ENCODE measurements at regions not wholly inside any gene's neighbourhood (a gene's known extent, or its start where the extent isn't known, plus 50 kb on each side); places are given as distances from the start of the nearest gene placed in this dataset.
"Not testable (repeated sequence)": the region's sequence is repeated elsewhere in the genome, so short reads cannot be mapped to it uniquely, and the experiment has no call there.

DNA sequence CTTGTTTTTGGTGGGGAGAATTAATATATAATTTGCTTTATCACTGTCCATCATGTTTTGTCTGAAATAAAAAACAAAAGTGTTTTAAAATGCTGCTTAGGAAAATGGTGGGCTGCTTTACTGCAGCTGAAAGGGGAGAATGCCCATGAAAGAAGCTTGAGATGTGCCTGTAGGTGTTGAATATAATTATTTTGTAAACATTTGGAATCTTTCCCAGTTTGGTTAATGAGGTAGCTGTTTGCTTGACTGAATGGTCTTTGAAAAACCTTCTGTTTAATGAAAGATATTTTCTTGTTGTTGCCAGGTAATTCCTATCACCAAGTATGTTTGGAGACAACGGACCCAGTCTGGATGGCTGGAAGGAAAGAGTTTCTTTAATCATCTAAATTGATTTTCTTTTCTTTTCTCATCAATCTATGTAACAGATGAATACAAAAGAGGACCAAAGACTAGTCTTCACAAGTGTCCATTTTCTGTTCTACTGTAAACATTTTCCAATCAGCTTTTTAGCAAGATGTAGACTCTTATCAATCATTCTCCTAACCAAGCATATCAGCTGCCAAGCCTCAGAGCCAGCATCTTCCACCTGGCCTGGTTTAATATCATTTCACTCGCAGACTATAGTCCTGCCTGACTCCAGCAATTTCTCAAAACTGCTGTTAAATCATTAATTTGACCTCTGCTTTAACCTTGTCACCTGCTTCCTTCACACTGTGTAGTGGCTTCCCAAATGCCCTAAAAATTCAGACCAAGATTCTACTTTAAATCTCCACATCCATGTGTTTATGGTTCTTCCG is 441.2 kb upstream of the CHD1 start:
- TF ChIP-seq, protein P1, sequence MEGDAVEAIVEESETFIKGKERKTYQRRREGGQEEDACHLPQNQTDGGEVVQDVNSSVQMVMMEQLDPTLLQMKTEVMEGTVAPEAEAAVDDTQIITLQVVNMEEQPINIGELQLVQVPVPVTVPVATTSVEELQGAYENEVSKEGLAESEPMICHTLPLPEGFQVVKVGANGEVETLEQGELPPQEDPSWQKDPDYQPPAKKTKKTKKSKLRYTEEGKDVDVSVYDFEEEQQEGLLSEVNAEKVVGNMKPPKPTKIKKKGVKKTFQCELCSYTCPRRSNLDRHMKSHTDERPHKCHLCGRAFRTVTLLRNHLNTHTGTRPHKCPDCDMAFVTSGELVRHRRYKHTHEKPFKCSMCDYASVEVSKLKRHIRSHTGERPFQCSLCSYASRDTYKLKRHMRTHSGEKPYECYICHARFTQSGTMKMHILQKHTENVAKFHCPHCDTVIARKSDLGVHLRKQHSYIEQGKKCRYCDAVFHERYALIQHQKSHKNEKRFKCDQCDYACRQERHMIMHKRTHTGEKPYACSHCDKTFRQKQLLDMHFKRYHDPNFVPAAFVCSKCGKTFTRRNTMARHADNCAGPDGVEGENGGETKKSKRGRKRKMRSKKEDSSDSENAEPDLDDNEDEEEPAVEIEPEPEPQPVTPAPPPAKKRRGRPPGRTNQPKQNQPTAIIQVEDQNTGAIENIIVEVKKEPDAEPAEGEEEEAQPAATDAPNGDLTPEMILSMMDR (IDR thresholded peaks at IDR 0.05) = no peak
- no peak for TF ChIP-seq ZFX (IDR thresholded peaks at IDR 0.05; ENCODE audit: borderline replicate concordance)
- no peak overlapping the region for H3K27ac ChIP-seq

DNA sequence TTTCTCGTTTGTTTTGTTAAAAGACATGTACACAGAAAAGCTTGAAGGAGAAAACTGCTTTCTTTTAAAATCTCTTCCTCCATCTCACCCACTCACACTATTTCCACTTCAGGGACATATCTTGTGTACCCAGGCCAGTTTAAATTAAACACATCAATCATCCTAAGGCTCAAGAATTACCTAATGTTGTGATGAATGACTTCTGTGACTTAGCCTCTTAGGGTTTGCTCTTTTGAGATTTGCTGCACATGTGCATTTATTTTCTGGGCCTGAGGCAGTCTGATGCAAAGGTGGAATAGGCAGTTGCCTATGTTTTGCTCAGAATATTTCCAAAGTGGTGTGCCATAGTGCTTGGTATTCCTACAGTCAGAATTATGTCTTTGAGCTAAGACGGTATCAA is 439.9 kb upstream of the CHD1 start:
- TF ChIP-seq ZFX (IDR thresholded peaks at IDR 0.05; ENCODE audit: borderline replicate concordance) = no peak
- TF ChIP-seq, protein P1 (IDR thresholded peaks at IDR 0.05) = no peak

DNA sequence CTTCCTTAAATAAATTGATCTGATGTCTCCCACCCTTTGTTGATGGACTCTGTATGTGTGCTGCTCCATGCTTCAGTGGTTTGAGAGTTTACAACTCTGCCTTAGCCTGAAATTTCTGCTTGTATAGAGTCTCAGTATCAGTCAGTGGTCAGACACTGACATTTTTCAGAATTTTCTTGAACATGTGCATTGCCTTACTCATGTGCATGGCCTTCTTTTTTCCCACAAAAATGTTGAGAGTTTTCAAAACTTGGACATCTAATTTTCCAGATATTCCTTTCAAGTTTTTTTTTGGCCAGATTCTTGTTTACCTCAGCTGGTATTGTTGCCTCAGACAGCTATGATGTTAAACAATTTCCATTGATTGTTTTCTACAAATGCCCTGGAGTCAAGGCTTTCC is 427.1 kb upstream of the CHD1 start:
- no peak overlapping the region for H3K27ac ChIP-seq
- TF ChIP-seq, protein P1 (IDR thresholded peaks at IDR 0.05) = no peak
- no peak for TF ChIP-seq ZFX (IDR thresholded peaks at IDR 0.05; ENCODE audit: borderline replicate concordance)

More for the DNA sequence above, 439.9 kb upstream of the CHD1 start:
- H3K27ac ChIP-seq = no peak overlapping the region

DNA sequence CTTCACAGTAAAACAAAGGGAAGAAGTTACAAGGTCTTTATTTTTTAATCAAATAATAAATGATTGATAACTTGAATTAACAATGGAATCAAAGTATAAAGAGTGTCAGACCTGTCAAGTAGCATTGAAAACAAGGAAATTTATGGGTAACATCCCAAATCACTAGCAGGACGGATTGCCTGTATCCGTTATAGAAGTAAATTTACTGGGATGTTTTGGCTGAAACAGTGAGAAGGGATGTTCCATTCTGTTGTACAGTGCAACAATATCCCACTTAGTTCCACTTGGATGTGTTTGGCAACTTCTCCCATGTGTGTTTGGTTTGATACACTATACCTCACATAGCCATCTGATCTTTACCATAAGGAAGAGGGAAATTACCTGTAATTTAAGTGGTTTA is 421.0 kb upstream of the CHD1 start:
- no peak for TF ChIP-seq ZFX (IDR thresholded peaks at IDR 0.05; ENCODE audit: borderline replicate concordance)
- TF ChIP-seq, protein P1 (IDR thresholded peaks at IDR 0.05) = no peak
- peak overlapping the region; percentile 8; the same call in 1 of the 2 replicates for H3K27ac ChIP-seq

DNA sequence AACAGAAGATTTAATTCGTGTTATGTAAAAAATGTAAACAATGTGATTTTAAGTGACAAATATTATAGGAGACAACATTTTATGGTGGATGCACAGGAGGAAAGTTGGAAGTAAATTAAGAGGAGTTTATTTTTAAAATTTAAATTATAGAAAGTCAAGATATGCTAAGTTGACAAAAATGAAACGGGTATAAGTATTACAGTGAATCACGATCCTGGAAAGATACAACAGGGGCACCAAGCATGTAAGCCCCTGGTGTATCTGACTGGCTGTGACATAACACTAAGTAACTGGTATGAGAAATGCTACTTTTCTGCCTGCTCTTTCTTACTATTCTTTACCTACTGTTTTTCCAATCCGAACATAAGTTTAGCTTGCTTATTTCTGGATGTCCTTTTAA is 419.8 kb upstream of the CHD1 start:
- H3K27ac ChIP-seq = no peak overlapping the region
- no peak for TF ChIP-seq ZFX (IDR thresholded peaks at IDR 0.05; ENCODE audit: borderline replicate concordance)
- TF ChIP-seq, protein P1 (IDR thresholded peaks at IDR 0.05) = no peak

DNA sequence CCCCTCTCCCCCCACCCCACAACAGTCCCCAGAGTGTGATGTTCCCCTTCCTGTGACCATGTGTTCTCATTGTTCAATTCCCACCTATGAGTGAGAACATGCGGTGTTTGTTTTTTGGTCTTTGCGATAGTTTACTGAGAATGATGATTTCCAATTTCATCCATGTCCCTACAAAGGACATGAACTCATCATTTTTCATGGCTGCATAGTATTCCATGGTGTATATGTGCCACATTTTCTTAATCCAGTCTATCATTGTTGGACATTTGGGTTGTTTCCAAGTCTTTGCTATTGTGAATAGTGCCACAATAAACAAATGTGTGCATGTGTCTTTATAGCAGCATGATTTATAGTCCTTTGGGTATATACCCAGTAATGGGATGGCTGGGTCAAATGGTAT is 411.0 kb upstream of the CHD1 start:
- H3K27ac ChIP-seq = not testable (repeated sequence)

DNA sequence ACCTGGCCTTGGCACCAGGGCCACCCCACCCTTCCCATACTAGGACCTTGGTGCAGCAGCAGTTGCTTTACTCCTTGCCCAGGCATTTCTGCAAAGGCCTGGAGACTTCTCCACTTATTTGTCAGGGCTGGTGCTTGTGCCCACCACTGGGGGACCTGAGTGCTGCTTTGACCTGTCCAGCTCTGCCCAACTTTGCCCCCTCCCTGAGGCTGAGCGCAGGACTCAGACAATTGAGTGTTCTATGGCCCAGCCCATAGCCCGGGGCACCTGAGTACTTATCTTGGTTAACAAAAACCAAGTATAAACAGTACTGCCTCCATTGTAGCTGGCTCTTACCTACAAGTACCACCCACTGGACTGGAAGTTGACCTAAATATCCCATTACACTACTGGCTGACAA is 406.1 kb upstream of the CHD1 start:
- TF ChIP-seq, protein P1 (IDR thresholded peaks at IDR 0.05) = no peak
- no peak for TF ChIP-seq ZFX (IDR thresholded peaks at IDR 0.05; ENCODE audit: borderline replicate concordance)
- no peak overlapping the region for H3K27ac ChIP-seq

DNA sequence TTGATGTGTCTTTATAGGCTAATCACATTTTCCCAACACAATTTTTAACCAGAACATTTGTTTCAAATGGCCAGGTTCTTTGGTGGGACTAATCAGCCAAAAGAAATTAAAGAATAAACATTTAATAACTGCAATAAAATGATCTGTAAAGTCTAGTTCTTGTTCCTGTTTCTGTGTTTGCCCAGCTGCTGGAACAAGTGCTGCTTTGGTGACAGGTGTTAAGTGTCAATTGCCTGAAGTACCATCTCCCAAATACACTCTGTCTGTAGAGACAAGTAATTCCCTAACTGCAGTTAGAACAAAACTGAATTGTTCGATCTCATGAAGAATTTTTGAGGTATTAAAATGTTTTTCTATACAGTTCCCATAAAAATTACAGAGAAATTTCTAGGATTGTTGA is 402.3 kb upstream of the CHD1 start:
- no peak for TF ChIP-seq ZFX (IDR thresholded peaks at IDR 0.05; ENCODE audit: borderline replicate concordance)
- TF ChIP-seq, protein P1 (IDR thresholded peaks at IDR 0.05) = no peak

More for the DNA sequence above, 402.3 kb upstream of the CHD1 start:
- no peak overlapping the region for H3K27ac ChIP-seq
